C4-2B (cell line): ENCODE measurements at regions not wholly inside any gene's neighbourhood (a gene's known extent, or its start where the extent isn't known, plus 50 kb on each side); places are given as distances from the start of the nearest gene placed in this dataset.

Experiments
- CTCF ChIP-seq: fragments of 450-650 bp; conservative IDR thresholded peaks from 2 replicates; pipeline ENCODE4 v1.5.1; 2017; ENCODE audit warnings: mild to moderate bottlenecking
- ZFX ChIP-seq: fragments of 450-650 bp; IDR thresholded peaks from 2 replicates; pipeline ENCODE4 v1.6.1; 2017

GRCh38 chr7:121666306-121666705, 206.7 kb upstream of the PTPRZ1 start:
- no peak for TF ChIP-seq CTCF
- TF ChIP-seq ZFX = no peak
